ENCODE measurements at regions not wholly inside any gene's neighbourhood (a gene's known extent, or its start where the extent isn't known, plus 50 kb on each side); places are given as distances from the start of the nearest gene placed in this dataset.

GRCh38 chr3:153028381-153028780, 133.6 kb upstream of the RAP2B start:
- TF ChIP-seq CTCF (IDR thresholded peaks at IDR 0.05), result no peak
- no peak for TF ChIP-seq EP300 (IDR thresholded peaks at IDR 0.05)
